Suppressor macrophage (primary cell): ENCODE measurements at regions not wholly inside any gene's neighbourhood (a gene's known extent, or its start where the extent isn't known, plus 50 kb on each side); places are given as distances from the start of the nearest gene placed in this dataset.
"Not testable (repeated sequence)": the region's sequence is repeated elsewhere in the genome, so short reads cannot be mapped to it uniquely, and the experiment has no call there.

Experiments used
- DNase-seq, 4 experiments: peaks; one replicate each; pipeline ENCODE4 v3.0.0-alpha.2; 2020 to 2022

DNA sequence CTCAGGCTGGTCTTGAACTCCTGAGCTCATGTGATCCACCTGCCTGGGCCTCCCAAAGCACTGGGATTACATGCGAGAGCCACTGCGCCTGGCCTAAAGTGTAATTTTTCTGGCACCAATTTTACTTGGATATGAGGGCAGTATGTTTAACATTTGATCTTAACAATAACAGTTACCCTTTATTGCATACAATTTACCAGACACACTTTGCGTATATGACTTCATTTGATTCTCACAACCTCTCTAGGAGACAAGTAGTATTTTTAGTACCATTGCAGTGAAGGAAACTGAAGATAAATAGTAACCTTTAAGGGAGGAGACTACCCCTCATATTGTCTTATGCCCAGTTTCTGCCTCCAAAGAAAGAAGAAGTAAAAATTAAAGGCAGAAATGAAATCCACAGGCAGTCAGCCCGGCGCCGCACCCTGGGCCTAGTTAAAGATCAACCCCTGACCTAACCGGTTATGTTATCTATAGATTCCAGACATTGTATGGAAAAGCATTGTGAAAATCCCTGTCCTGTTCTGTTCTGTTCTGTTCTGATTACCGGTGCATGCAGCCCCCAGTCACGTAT lies 54.0 kb downstream of the CYP26A1 start:
- not testable (repeated sequence) for DNase-seq

- DNase-seq: no peak
Measured at GRCh38 chr10:93131986-93132385, 58.3 kb downstream of the CYP26A1 start.

DNA sequence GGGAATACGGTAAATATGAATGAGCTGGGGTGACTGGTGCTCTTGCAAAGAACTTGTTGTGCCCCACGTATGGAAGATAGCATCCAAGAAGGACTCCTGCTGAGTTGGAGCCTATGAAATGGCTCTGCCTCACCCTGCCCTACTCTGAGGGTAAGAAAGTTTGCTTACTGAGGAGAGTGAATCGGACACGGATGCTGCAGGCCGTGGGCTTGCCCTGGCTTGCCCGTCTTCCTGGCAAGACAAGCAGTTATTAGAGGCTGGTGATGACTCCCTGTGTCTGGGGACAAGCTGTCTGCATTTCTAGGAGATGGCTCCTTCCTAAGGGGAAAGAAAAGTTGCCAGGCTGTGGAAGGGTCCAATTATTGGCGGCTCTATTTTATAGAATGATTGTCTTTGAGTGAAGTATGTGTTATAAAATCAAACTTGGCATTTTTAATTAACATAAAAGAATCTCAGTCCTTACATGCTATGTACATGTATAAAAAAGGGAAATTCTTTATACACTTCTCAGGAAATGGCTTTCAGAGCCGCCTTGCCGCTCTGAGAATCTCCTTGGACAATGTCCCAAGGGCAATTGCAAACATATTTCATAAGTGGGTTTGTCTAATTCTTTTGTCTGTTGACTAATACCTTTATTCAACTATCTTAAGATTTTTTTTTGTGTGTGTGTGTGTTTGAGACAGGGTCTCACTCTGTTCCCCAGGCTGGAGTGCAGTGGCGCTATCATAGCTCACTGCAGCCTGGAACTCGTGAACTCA lies 64.6 kb downstream of the CYP26A1 start:
- DNase-seq: no peak

DNA sequence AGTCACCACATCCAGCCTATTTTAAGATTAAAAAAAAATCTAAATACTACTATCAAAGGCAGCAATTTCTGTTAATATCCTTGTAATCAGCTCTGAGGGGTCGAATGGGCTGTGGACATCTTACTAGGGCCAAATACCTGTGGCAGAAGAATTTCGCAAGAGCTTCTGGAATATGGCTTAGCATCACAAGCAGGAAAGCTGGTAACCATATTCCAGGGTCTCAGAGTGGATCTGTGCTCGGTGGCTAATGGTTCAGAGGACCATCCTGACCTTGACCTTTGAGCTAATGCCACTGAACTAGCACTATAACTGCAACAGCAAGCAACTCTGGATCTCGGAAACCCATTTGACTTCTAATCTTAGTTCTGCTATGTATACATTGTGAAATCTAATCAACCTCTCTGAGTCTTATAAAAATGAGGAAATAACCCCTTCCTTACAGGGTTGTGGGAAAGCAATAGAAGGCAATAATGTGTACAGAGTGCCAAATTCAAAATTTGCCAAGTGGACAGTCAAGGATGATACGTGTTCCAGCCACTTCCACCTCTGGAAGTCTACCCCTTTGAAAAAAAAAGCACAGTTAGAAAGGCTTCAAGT lies 65.5 kb downstream of the CYP26A1 start:
- peak; percentile 12 to 80 (median 52) for DNase-seq

DNA sequence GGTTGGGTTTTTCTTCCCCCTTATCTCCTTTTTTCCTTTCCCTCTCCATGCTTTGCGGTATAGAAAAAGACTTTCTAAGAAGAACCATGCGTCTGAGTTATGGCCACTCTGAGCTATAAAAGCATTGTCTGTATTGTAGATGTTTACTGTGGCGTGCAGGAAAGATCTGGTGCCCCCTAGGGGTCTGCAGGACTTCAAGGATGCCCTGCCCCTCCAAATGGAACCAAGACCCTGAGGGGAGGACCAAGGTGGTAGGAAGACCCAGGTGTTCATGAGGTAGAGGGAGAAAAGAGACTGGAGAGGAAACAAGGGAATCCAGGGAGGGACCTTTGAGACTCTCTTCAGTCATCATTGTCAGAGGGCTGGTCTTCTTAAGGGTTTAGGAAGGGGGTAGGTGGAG lies 68.8 kb downstream of the CYP26A1 start:
- no peak for DNase-seq

- DNase-seq: peak; percentile 46 to 72 (median 58)
Measured at GRCh38 chr10:93143281-93143680, 69.6 kb downstream of the CYP26A1 start.

GRCh38 chr10:93146336-93146735 lies 72.6 kb downstream of the CYP26A1 start:
- DNase-seq: no peak

- no peak for DNase-seq
Measured at GRCh38 chr10:93147281-93147680, 73.6 kb downstream of the CYP26A1 start.

GRCh38 chr10:93148476-93148875 lies 74.8 kb downstream of the CYP26A1 start:
- DNase-seq: no peak

DNA sequence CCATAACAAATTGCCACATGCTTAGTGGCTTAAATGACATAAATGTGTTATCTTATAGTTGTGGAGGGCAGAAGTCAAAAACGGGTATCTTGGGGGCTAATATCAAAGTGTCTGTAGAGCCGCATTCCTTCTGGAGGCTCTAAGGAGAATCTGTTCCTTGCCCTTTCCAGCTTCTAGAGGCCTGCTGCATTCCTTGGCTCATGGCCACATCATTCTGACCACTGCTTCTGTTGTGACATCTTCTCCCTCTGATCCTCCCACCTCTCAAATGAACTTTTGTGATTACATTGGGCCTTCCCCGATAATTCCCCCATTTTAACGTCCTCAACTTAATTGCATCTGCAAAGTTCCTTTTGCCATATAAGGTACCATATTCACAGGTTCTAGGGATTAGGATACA lies 76.1 kb downstream of the CYP26A1 start:
- no peak for DNase-seq

DNA sequence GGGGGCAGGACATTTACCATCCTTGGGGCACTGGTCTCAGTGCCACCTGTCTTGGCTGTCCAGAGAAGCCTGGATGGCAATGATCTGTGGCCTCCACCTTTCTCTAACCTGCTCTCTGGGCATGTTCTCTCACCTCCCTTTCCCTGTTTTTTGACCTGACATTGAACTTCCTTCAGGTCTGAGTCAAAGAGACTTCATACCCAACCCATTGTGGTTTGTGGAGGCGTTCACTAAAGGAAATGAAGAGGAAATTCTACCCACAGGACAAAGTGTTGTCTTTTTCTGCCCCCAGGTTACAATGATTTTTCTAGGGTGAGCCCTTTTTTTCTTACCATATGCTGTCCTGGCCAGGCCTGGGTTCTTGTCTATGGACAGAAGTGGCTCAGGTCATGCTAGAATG lies 76.6 kb downstream of the CYP26A1 start:
- DNase-seq: peak; percentile 48 to 77 (median 62)

GRCh38 chr10:93150990-93151547 lies 77.4 kb downstream of the CYP26A1 start:
- no peak for DNase-seq

- DNase-seq: no peak
Measured at GRCh38 chr10:93152136-93152535, 78.4 kb downstream of the CYP26A1 start.

DNA sequence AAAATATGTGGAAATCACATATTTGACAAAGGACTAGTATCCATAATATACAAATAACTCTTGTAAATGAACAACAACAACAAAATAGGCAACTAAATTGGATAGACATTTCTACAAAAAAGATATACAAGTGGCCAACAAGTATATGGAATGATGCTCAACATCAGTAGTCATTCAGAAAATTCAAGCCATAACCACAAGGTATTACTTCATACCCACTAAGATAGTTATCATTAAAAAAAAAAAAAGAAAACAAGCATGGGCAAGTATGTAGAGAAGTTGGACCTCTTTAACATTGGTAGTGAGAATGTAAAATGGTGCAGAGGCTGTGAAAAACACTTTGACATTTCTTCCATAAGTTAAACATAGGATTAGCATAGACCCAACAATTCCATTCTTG lies 80.8 kb downstream of the CYP26A1 start:
- no peak for DNase-seq

- no peak for DNase-seq
Measured at GRCh38 chr10:93160140-93160539, 86.4 kb downstream of the CYP26A1 start.

GRCh38 chr10:93160829-93161228 lies 87.1 kb downstream of the CYP26A1 start:
- peak; percentile 89 to 97 (median 92) for DNase-seq

DNA sequence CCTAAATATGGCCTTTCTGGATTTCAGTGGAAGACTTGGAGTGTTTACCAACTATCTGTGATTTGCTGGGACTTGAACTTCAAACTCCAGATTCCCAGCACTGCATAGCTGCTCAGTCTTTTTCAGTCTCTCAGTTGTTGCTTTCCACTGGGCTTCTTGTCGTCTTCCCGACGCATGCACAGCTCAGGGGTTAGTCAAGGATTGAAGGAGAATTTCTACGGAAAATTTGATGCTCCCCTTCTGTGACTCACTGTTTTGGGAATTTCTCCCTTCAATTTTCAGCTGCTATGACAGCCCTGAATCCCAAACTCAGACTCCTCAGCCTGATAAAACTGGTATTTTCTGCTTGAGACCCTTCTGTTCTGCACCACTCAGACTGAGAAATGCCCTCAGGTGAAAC lies 91.7 kb downstream of the CYP26A1 start:
- DNase-seq: no peak

- DNase-seq: no peak
Measured at GRCh38 chr10:93166134-93166533, 92.4 kb downstream of the CYP26A1 start.

GRCh38 chr10:93171837-93172236 lies 98.1 kb downstream of the CYP26A1 start:
- no peak for DNase-seq

GRCh38 chr10:93173967-93174845 lies 100.5 kb downstream of the CYP26A1 start:
- no peak for DNase-seq

GRCh38 chr10:93175490-93175889 lies 101.8 kb downstream of the CYP26A1 start:
- DNase-seq: no peak

DNA sequence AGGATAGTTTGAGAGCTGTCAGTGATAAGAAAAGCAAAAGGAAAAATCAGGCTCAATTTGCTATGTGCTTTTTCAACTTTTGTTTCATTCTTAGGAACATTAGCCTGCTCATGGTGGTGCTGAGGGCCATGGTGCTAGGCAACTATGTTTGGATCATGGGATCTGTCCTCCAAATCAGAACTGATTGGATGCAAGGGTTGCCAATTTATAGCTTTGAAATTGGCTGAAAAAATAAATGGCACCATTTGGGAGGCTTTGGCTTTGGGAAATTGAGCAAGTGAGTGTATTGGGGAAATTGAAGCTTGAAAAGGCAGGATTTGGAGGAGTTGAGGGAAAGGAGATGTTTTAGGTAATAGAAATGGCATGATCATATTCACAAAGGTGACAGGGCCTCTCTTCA lies 103.8 kb downstream of the CYP26A1 start:
- no peak for DNase-seq

DNA sequence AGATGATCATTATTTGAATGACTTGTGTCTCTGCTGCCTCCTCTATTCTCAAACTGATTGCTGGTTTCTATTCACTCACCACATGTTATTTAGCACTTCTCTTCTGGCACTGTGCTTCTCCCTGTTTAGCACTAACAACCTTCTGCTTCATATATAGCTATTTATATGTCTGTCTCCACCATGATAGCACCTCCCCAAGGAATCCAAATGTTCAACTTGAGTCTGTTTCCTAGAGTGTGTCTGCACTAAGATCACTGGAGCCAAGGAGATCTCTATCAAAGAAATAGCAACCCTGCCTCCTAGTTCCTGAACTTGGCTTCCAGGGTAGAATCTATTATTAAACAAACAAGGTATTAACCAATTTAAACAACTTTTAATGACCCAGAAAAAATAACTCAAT lies 104.5 kb downstream of the CYP26A1 start:
- no peak for DNase-seq
